Natural killer cell (primary cell): ENCODE measurements at regions not wholly inside any gene's neighbourhood (a gene's known extent, or its start where the extent isn't known, plus 50 kb on each side); places are given as distances from the start of the nearest gene placed in this dataset.

Experiments
- ATAC-seq, 3 donors: fragments of 150-1000 bp in 2 of 3; fragments of 200-7000 bp in 1 of 3; cut with Tn5 transposase; 1 replicate in 1 of 3; 2 replicates in 2 of 3; pipeline ENCODE4 v1.10.0; 2021; ENCODE audit warnings: mild to moderate bottlenecking in 2 of 3, moderate library complexity in 2 of 3
- DNase-seq, 2 donors: peaks; one replicate each; pipeline versions ENCODE4 v3.0.0 to v3.0.0-alpha.2; 2013 to 2021; ENCODE audit warnings: mixed read lengths in 1 of 2
- H3K27ac ChIP-seq: one replicate; pipeline ENCODE4 v1.5.1; 2013; ENCODE audit warnings: mild to moderate bottlenecking, low read length
- H3K27me3 ChIP-seq: one replicate; pipeline ENCODE4 v1.6.1; 2013; ENCODE audit warnings: low read length; ENCODE audit not compliant: control insufficient read depth, insufficient read depth
- H3K36me3 ChIP-seq: one replicate; pipeline ENCODE4 v1.6.1; 2013; ENCODE audit warnings: low read length; ENCODE audit not compliant: control insufficient read depth, insufficient read depth
- H3K4me1 ChIP-seq: one replicate; pipeline ENCODE4 v1.6.1; 2013; ENCODE audit warnings: low read length; ENCODE audit not compliant: control insufficient read depth, insufficient read depth
- H3K4me3 ChIP-seq: one replicate; pipeline ENCODE4 v1.5.1; 2013; ENCODE audit warnings: low read length
- H3K9me3 ChIP-seq: one replicate; pipeline ENCODE4 v1.6.1; 2013; ENCODE audit warnings: low read length; ENCODE audit not compliant: control insufficient read depth, insufficient read depth
- H3K27ac Mint-ChIP-seq, 2 donors: one replicate each; pipeline ENCODE4 v1.8.0; 2022; ENCODE audit warnings: mild to moderate bottlenecking in 2 of 2, mixed read lengths in 2 of 2, moderate library complexity in 1 of 2
- H3K27me3 Mint-ChIP-seq, 2 donors: one replicate each; pipeline ENCODE4 v1.8.0; 2022; ENCODE audit warnings: low read depth in 2 of 2, mixed read lengths in 2 of 2
- H3K36me3 Mint-ChIP-seq: one replicate; pipeline ENCODE4 v1.8.0; 2022; ENCODE audit warnings: mixed read lengths
- H3K4me1 Mint-ChIP-seq, 2 donors: one replicate each; pipeline ENCODE4 v1.8.0; 2022; ENCODE audit warnings: mixed read lengths in 2 of 2
- H3K4me3 Mint-ChIP-seq: one replicate; pipeline ENCODE4 v1.8.0; 2022; ENCODE audit warnings: mild to moderate bottlenecking, moderate library complexity, mixed read lengths
- H3K9me3 Mint-ChIP-seq, 2 donors: one replicate each; pipeline ENCODE4 v1.8.0; 2022; ENCODE audit warnings: mixed read lengths in 2 of 2
- WGBS: methylation state at CpG from one replicate; pipeline ENCODE4 v1.1.7; 2013; ENCODE audit warnings: missing lambda C conversion rate; ENCODE audit not compliant: insufficient coverage; 5-methylcytosine and 5-hydroxymethylcytosine counted together
- intact Hi-C: fragments of 100-400 bp; cut with micrococcal nuclease; formaldehyde crosslinking; loops from one replicate; pipeline ENCODE4 v1.14.2; 2022
- TF ChIP-seq, protein P1 (sequence below): fragments of 200-600 bp; IDR thresholded peaks from one replicate; pipeline ENCODE4 v1.8.0; 2022; ENCODE audit warnings: antibody characterized with exemption

DNA sequence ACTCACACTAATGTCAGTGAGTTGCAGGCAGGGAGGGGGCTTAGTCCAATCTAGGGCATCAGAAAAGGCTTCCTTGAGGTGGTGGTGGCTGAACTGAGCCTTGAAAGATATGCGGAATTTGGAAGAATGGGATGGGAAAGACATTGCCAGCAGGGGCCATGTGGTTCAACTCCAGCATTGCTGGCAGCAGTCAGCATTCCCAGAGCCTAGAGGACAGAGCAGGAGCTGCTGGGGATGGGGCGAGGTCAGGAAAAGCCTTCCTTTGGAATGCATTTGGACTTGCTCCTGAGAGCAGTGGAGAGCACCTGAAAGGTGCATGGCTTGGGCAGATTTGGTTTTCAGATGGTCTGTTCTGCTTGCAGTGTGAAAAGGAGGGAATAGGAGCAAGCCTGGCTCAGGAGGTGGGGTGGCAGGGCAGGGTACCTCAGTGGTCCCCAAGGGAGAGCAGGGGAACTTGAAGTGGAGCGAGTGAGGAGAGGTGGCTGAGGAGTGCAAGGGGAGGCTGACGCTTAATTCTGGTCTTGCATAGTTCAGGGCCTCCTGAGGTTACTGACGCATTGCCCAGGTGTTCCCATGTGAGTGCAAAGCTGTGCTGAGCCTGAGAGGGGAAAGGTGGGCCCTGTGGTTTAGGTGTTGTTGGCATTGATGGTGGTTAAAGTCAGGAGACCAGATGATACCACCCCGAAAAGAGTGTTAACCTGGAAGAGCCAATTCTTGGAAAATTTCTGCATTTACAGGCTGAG lies 112.1 kb upstream of the MGAT5 start:
- Mint-ChIP-seq H3K4me3 (no peak overlapping the region), H3K36me3 (no peaks in the 10 kb centered on the region), H3K27ac (peak overlapping the region; percentile 8 to 19), H3K4me1 (peaks cover 77 to 82% of the 10 kb centered on the region in 2 donors), H3K9me3 (no peaks in the 10 kb centered on the region), H3K27me3 (no peaks in the 10 kb centered on the region)
- no peak for DNase-seq
- TF ChIP-seq, protein P1, sequence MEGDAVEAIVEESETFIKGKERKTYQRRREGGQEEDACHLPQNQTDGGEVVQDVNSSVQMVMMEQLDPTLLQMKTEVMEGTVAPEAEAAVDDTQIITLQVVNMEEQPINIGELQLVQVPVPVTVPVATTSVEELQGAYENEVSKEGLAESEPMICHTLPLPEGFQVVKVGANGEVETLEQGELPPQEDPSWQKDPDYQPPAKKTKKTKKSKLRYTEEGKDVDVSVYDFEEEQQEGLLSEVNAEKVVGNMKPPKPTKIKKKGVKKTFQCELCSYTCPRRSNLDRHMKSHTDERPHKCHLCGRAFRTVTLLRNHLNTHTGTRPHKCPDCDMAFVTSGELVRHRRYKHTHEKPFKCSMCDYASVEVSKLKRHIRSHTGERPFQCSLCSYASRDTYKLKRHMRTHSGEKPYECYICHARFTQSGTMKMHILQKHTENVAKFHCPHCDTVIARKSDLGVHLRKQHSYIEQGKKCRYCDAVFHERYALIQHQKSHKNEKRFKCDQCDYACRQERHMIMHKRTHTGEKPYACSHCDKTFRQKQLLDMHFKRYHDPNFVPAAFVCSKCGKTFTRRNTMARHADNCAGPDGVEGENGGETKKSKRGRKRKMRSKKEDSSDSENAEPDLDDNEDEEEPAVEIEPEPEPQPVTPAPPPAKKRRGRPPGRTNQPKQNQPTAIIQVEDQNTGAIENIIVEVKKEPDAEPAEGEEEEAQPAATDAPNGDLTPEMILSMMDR, result no peak
- no peak overlapping the region for H3K27ac ChIP-seq
- no peaks in the 10 kb centered on the region for H3K27me3 ChIP-seq
- H3K4me3 ChIP-seq, result no peak overlapping the region
- WGBS, result 64% methylated on average over 6 of the region's 6 CpGs
- intact Hi-C loops, result no loop called here
- no peaks in the 10 kb centered on the region for H3K9me3 ChIP-seq
- H3K36me3 ChIP-seq, result no peaks in the 10 kb centered on the region
- no peak for ATAC-seq
- H3K4me1 ChIP-seq, result peaks cover 42% of the 10 kb centered on the region

DNA sequence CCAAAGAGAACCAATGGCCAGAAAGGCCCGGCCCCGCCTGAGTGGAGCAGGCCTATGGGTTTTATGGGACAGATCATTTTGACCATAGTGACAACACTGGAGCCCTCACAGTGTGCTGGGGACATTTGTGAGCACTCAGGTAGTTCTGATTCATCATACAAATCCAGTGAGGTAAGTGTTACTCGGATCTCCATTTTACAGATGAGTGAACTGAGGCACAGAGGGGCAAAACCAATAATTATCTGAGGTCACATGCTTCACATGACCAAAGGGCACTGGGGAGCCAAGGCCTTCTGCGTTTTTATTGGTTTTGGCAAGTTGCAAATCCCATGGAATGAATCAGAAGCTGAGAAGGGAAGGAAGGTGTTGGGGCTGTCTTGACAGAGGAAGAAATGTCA lies 111.5 kb upstream of the MGAT5 start:
- peaks cover 73 to 81% of the 10 kb centered on the region in 2 donors for H3K4me1 Mint-ChIP-seq
- H3K4me3 Mint-ChIP-seq, result no peak overlapping the region
- H3K27me3 Mint-ChIP-seq, result no peaks in the 10 kb centered on the region
- WGBS, result 93% methylated on average over 4 of the region's 4 CpGs
- TF ChIP-seq, protein P1, result no peak
- peaks cover 37% of the 10 kb centered on the region for H3K4me1 ChIP-seq
- no peaks in the 10 kb centered on the region for H3K36me3 ChIP-seq
- H3K9me3 ChIP-seq, result no peaks in the 10 kb centered on the region
- peak overlapping the region; percentile 8 to 19 for H3K27ac Mint-ChIP-seq
- H3K9me3 Mint-ChIP-seq, result no peaks in the 10 kb centered on the region
- no peaks in the 10 kb centered on the region for H3K27me3 ChIP-seq
- no peaks in the 10 kb centered on the region for H3K36me3 Mint-ChIP-seq
- H3K4me3 ChIP-seq, result no peak overlapping the region
- intact Hi-C loops, result no loop called here
- ATAC-seq (no peak), DNase-seq (no peak)
- no peak overlapping the region for H3K27ac ChIP-seq

DNA sequence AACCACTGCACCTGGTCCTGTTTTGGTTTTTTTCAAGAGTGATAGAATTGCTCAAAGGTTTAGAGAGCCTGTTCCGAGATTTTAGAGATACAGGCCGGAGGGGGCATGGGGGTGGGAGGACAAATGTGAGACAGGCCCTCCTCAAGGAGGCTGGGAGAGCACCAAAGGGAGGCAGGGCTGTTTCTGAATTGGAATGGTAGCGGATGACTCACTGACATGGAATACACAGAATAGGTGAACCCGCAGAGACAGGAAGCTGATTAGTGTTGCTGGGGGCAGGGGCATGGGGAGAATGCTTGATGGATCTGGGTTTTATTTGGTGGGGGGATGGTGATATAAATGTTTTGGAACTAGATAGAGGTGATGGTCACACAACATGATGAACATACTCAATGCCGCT lies 111.0 kb upstream of the MGAT5 start:
- intact Hi-C loops, result no loop called here
- no peaks in the 10 kb centered on the region for H3K36me3 ChIP-seq
- H3K4me3 Mint-ChIP-seq, result no peak overlapping the region
- peaks cover 36% of the 10 kb centered on the region for H3K4me1 ChIP-seq
- no peak overlapping the region for H3K4me3 ChIP-seq
- H3K27me3 ChIP-seq, result no peaks in the 10 kb centered on the region
- WGBS, result 93% methylated on average over 5 of the region's 5 CpGs
- H3K27ac ChIP-seq, result no peak overlapping the region
- H3K27ac Mint-ChIP-seq, result peak overlapping the region in 1 of 2 donors; percentile 8
- no peak for ATAC-seq
- TF ChIP-seq, protein P1, result no peak
- H3K36me3 Mint-ChIP-seq, result no peaks in the 10 kb centered on the region
- H3K4me1 Mint-ChIP-seq, result peaks cover 69 to 77% of the 10 kb centered on the region in 2 donors
- H3K9me3 Mint-ChIP-seq, result no peaks in the 10 kb centered on the region
- H3K27me3 Mint-ChIP-seq, result no peaks in the 10 kb centered on the region
- H3K9me3 ChIP-seq, result no peaks in the 10 kb centered on the region
- DNase-seq, result no peak

GRCh38 chr2:134143568-134143967 lies 110.3 kb upstream of the MGAT5 start:
- H3K4me1 ChIP-seq, result peaks cover 36% of the 10 kb centered on the region
- TF ChIP-seq, protein P1, result no peak
- Mint-ChIP-seq H3K36me3 (no peaks in the 10 kb centered on the region), H3K4me1 (peaks cover 64 to 75% of the 10 kb centered on the region in 2 donors), H3K4me3 (no peak overlapping the region), H3K27me3 (no peaks in the 10 kb centered on the region), H3K9me3 (no peaks in the 10 kb centered on the region), H3K27ac (peak overlapping the region; percentile 8 to 9)
- ATAC-seq (no peak), DNase-seq (no peak)
- intact Hi-C loops, result no loop called here
- no peaks in the 10 kb centered on the region for H3K27me3 ChIP-seq
- no peak overlapping the region for H3K27ac ChIP-seq
- H3K9me3 ChIP-seq, result no peaks in the 10 kb centered on the region
- H3K4me3 ChIP-seq, result no peak overlapping the region
- 93% methylated on average over 3 of the region's 3 CpGs for WGBS
- no peaks in the 10 kb centered on the region for H3K36me3 ChIP-seq
